GM12801 (cell line): ENCODE measurements at regions not wholly inside any gene's neighbourhood (a gene's known extent, or its start where the extent isn't known, plus 50 kb on each side); places are given as distances from the start of the nearest gene placed in this dataset.

Experiments used
- TF ChIP-seq, protein P1 (sequence below): IDR thresholded peaks from one replicate; pipeline ENCODE4 v1.5.1; 2011; ENCODE audit warnings: control low read depth; ENCODE audit not compliant: insufficient read length; ENCODE audit errors: extremely low read depth

DNA sequence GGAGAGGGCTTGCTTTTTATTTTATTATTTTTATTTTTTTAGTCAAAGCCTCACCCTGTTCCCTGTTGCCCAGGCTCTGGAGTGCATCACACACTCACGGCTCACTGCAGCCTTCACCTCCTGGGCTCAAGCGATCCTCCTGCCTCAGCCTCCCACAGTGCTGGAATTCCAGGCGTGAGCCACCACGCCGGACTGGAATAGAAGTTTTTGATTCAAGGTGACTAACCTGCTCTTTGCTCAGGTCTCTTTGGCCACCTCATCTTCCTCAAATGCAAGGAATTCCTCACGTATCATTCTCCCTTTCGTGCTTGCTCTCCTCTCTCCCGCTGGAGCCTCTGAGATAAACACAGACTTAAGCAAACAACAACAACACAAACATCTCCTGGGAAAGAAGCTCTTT, 636.8 kb downstream of the ADCYAP1 start:
- TF ChIP-seq, protein P1, sequence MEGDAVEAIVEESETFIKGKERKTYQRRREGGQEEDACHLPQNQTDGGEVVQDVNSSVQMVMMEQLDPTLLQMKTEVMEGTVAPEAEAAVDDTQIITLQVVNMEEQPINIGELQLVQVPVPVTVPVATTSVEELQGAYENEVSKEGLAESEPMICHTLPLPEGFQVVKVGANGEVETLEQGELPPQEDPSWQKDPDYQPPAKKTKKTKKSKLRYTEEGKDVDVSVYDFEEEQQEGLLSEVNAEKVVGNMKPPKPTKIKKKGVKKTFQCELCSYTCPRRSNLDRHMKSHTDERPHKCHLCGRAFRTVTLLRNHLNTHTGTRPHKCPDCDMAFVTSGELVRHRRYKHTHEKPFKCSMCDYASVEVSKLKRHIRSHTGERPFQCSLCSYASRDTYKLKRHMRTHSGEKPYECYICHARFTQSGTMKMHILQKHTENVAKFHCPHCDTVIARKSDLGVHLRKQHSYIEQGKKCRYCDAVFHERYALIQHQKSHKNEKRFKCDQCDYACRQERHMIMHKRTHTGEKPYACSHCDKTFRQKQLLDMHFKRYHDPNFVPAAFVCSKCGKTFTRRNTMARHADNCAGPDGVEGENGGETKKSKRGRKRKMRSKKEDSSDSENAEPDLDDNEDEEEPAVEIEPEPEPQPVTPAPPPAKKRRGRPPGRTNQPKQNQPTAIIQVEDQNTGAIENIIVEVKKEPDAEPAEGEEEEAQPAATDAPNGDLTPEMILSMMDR = no peak

- TF ChIP-seq, protein P1 = no peak
Measured at GRCh38 chr18:1542230-1542774, 637.6 kb downstream of the ADCYAP1 start.

GRCh38 chr18:1544016-1544415, 639.3 kb downstream of the ADCYAP1 start:
- TF ChIP-seq, protein P1 = no peak

GRCh38 chr18:1559563-1559962, 654.9 kb downstream of the ADCYAP1 start:
- TF ChIP-seq, protein P1 = no peak

DNA sequence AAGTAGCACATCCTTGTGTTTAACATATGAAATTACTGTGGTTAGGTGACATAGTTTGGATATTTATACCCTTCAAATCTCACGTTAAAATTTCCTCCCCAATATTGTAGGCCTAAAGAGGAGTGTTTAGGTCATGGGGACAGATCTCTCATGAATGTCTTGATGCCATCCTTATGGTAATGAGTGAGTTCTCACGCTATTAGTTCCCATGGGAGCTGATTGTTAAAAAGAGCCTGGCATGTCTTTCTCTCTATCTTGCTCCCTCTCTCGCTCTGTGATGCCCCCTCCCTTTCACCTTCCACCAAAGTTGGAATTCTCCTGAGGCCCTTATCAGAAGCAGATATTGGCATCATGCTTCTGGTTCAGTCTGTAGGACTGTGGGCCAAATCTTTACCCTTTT, 660.1 kb downstream of the ADCYAP1 start:
- TF ChIP-seq, protein P1 = no peak

- TF ChIP-seq, protein P1 = no peak
Measured at GRCh38 chr18:1571206-1571605, 666.5 kb downstream of the ADCYAP1 start.

GRCh38 chr18:1573732-1574131, 669.1 kb downstream of the ADCYAP1 start:
- TF ChIP-seq, protein P1 = no peak
